Endothelial cell of umbilical vein (primary cell): ENCODE measurements at regions not wholly inside any gene's neighbourhood (a gene's known extent, or its start where the extent isn't known, plus 50 kb on each side); places are given as distances from the start of the nearest gene placed in this dataset.

Experiments used
- BruUV-seq: library from RNA; stranded (reverse); fragments of 400-500 nt; replicated peaks from 2 replicates; lab custom pipeline; 2021; lab: Mats Ljungman, UMichigan
- CTCF ChIA-PET: fragments of 300-600, 350-600 bp; sonication (Branson Sonifier 250); formaldehyde crosslinking; loops from one replicate; lab custom pipeline; 2021; ENCODE audit warnings: antibody characterized with exemption, inconsistent platforms; lab: Charles Lee
- POLR2A ChIA-PET: fragments of 300-600, 350-600 bp; sonication (Branson Sonifier 250); formaldehyde crosslinking; loops from one replicate; lab custom pipeline; 2021; ENCODE audit warnings: antibody characterized with exemption, inconsistent platforms; lab: Charles Lee
- DNase-seq: peaks from one replicate; pipeline ENCODE4 v3.0.0-alpha.2; 2011; ENCODE audit warnings: low read depth, low spot score
- FAIRE-seq: peaks from 2 replicates; lab custom pipeline; 2011; peaks lifted over from hg19 to GRCh38; lab: Jason Lieb, UNC
- H2AFZ ChIP-seq: 2 replicates; pipeline ENCODE4 v1.6.0; 2012; ENCODE audit warnings: low read depth, low read length, control low read depth, inconsistent platforms
- H3K27ac ChIP-seq: 2 replicates; pipeline ENCODE4 v1.5.1; 2011; ENCODE audit warnings: low read depth, mild to moderate bottlenecking, control low read depth, low read length, moderate library complexity; ENCODE audit not compliant: insufficient read depth
- H3K27me3 ChIP-seq, 2 experiments: 2 replicates each; pipeline versions ENCODE4 v1.6.0 to v1.6.1; 2011; ENCODE audit warnings: low read length in 2 of 2, mixed read lengths in 1 of 2; ENCODE audit not compliant: control insufficient read depth in 2 of 2, insufficient read depth in 2 of 2
- H3K36me3 ChIP-seq, 2 experiments: 2 replicates in 1 of 2; 3 replicates in 1 of 2; pipeline ENCODE4 v1.5.1; 2011; ENCODE audit warnings: low read length in 2 of 2, mild to moderate bottlenecking in 1 of 2, moderate library complexity in 1 of 2; ENCODE audit not compliant: control insufficient read depth in 2 of 2, insufficient read depth in 2 of 2; ENCODE audit errors: extremely low read depth in 1 of 2
- H3K4me1 ChIP-seq: 3 replicates; pipeline ENCODE4 v1.5.1; 2011; ENCODE audit warnings: mild to moderate bottlenecking, low read length; ENCODE audit not compliant: control insufficient read depth, insufficient read depth; ENCODE audit errors: extremely low read depth
- H3K4me2 ChIP-seq: 2 replicates; pipeline ENCODE4 v1.6.1; 2011; ENCODE audit warnings: low read length, control low read depth, mixed read lengths; ENCODE audit not compliant: insufficient read depth
- H3K4me3 ChIP-seq, 3 experiments: fragments of 200-600 bp in 1 of 3; sonication (generic), shearing (Covaris generic) in 1 of 3; replicated peaks in 1 of 3; 2 replicates each; pipeline ENCODE4 v1.5.1; 2011 to 2016; ENCODE audit warnings: control low read depth in 3 of 3, low read length in 3 of 3, mild to moderate bottlenecking in 2 of 3, inconsistent platforms in 1 of 3, low read depth in 1 of 3, moderate library complexity in 1 of 3; ENCODE audit not compliant: insufficient read depth in 1 of 3
- H3K79me2 ChIP-seq: 2 replicates; pipeline ENCODE4 v1.6.0; 2012; ENCODE audit warnings: low read length, inconsistent platforms; ENCODE audit not compliant: control insufficient read depth, insufficient read depth
- H3K9ac ChIP-seq: replicated peaks from 2 replicates; pipeline ENCODE3; 2011; ENCODE audit warnings: low read length, control low read depth; ENCODE audit not compliant: insufficient read depth; ENCODE audit errors: extremely low read depth
- H3K9me1 ChIP-seq: replicated peaks from 3 replicates; pipeline ENCODE4 v1.6.0; 2011; ENCODE audit warnings: mild to moderate bottlenecking, low read length; ENCODE audit not compliant: control insufficient read depth, insufficient read depth; ENCODE audit errors: extremely low read depth
- H3K9me3 ChIP-seq: replicated peaks from 2 replicates; pipeline ENCODE4 v1.5.1; 2012; ENCODE audit warnings: low read length, inconsistent platforms; ENCODE audit not compliant: control insufficient read depth, insufficient read depth
- H4K20me1 ChIP-seq: replicated peaks from 2 replicates; pipeline ENCODE3; 2011; ENCODE audit warnings: mild to moderate bottlenecking, low read length; ENCODE audit not compliant: control insufficient read depth, insufficient read depth; ENCODE audit errors: extremely low read depth
- FOS ChIP-seq: IDR thresholded peaks from 2 replicates; pipeline ENCODE4 v1.6.1; 2011; ENCODE audit warnings: mild to moderate bottlenecking, low read length, moderate library complexity, borderline replicate concordance; ENCODE audit not compliant: insufficient read depth
- GATA2 ChIP-seq: IDR thresholded peaks from 2 replicates; pipeline ENCODE4 v1.7.0; 2011; ENCODE audit warnings: low read depth, mild to moderate bottlenecking, moderate library complexity, mixed read lengths, low read length; ENCODE audit not compliant: insufficient read length, insufficient read depth
- MAX ChIP-seq: IDR thresholded peaks from 2 replicates; pipeline ENCODE4 v1.6.1; 2011; ENCODE audit not compliant: insufficient read depth, insufficient read length
- MYC ChIP-seq: IDR thresholded peaks from one replicate; pipeline ENCODE4 v1.6.1; 2011; ENCODE audit warnings: mild to moderate bottlenecking, low read depth, low read length
- POLR2A ChIP-seq: IDR thresholded peaks from 2 replicates; pipeline ENCODE4 v1.6.1; 2012; ENCODE audit warnings: low read depth, mild to moderate bottlenecking, control low read depth, low read length
- POLR2AphosphoS5 ChIP-seq: IDR thresholded peaks from 2 replicates; pipeline ENCODE4 v1.6.1; 2012; ENCODE audit warnings: low read depth, mild to moderate bottlenecking, control low read depth, low read length, moderate library complexity; ENCODE audit not compliant: insufficient read depth
- dilution Hi-C: fragments of 300-500 bp; cut with MboI; formaldehyde crosslinking; loops from one replicate; pipeline ENCODE4 v1.15.0; 2019; ENCODE audit warnings: low sequenced_read_pairs; ENCODE audit not compliant: extremely low pct_ligation_motif_present
- intact Hi-C: fragments of 100-400 bp; cut with micrococcal nuclease; formaldehyde crosslinking; loops from one replicate; pipeline ENCODE4 v1.10.0; 2022
- TF ChIP-seq, protein P1 (sequence below), 2 donors: IDR thresholded peaks; 1 replicate in 1 of 2; 2 replicates in 1 of 2; pipeline ENCODE4 v1.5.1; 2011; ENCODE audit warnings: low read length in 2 of 2, mild to moderate bottlenecking in 2 of 2, moderate library complexity in 2 of 2, control low read depth in 1 of 2, inconsistent platforms in 1 of 2, low read depth in 1 of 2; ENCODE audit not compliant: insufficient read depth in 1 of 2; ENCODE audit errors: extremely low read depth in 1 of 2

DNA sequence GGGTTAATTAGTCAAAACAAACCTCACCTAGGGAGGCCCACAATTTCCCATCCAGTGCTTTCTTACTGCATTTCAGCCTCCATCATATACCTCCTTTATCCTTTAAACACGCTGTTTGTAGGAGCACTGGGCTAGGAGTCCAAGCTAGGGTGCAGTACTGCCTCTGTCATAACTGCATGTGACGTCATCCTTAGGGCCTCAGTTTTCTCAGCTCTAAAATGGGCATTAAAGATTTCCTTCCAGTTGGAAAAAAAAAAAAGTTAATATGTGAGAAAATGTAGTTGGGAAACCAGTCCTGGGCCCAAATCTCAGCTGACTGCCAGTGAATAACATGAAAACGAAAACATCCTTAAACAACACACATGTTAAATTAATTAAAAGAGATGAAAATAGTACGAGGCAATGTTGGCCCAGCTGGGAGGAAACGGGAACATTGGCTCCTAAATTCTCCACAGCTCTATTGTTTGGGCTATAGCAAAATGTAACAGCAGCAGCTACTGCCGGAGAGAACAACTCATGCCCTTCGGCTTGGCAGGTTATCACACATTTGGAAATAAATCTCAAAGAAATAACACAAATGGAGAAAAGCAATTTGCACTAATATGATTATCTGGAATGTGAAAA is 79.9 kb upstream of the CCDC167 start:
- Histone ChIP-seq H3K9me1 (no peaks in the 10 kb centered on the region), H3K4me3 (no peak overlapping the region), H3K36me3 (no peaks in the 10 kb centered on the region), H3K9me3 (no peaks in the 10 kb centered on the region), H2AFZ (no peak overlapping the region), H3K4me2 (no peak overlapping the region), H4K20me1 (no peaks in the 10 kb centered on the region), H3K4me1 (peaks cover 7% of the 10 kb centered on the region), H3K79me2 (no peaks in the 10 kb centered on the region), H3K9ac (no peak overlapping the region), H3K27ac (no peak overlapping the region), H3K27me3 (peaks cover 0 to 1% of the 10 kb centered on the region in 2 experiments)
- no TSS peak for BruUV-seq
- TF ChIP-seq FOS (no peak), MAX (no peak), POLR2AphosphoS5 (no peak), GATA2 (no peak), POLR2A (no peak), MYC (no peak)
- TF ChIP-seq, protein P1, sequence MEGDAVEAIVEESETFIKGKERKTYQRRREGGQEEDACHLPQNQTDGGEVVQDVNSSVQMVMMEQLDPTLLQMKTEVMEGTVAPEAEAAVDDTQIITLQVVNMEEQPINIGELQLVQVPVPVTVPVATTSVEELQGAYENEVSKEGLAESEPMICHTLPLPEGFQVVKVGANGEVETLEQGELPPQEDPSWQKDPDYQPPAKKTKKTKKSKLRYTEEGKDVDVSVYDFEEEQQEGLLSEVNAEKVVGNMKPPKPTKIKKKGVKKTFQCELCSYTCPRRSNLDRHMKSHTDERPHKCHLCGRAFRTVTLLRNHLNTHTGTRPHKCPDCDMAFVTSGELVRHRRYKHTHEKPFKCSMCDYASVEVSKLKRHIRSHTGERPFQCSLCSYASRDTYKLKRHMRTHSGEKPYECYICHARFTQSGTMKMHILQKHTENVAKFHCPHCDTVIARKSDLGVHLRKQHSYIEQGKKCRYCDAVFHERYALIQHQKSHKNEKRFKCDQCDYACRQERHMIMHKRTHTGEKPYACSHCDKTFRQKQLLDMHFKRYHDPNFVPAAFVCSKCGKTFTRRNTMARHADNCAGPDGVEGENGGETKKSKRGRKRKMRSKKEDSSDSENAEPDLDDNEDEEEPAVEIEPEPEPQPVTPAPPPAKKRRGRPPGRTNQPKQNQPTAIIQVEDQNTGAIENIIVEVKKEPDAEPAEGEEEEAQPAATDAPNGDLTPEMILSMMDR (IDR thresholded peaks at IDR 0.05; ENCODE audit: extremely low read depth in 1 of 2, insufficient read depth in 1 of 2, low read depth in 1 of 2, low read length in 2 of 2) = no peak
- dilution Hi-C loops (no loop called here), intact Hi-C loops (no loop called here)
- POLR2A ChIA-PET = no interaction called here
- CTCF ChIA-PET = interaction anchor here (0.6 to 2.1 kb wide), 4 partner anchors 14 to 121 kb away, joined by 3 to 6 read pairs (median 4); no protein-coding TSS in a partner anchor
- FAIRE-seq (peak; percentile 66), DNase-seq (no peak)
